K562 (cell line): ENCODE measurements at regions not wholly inside any gene's neighbourhood (a gene's known extent, or its start where the extent isn't known, plus 50 kb on each side); places are given as distances from the start of the nearest gene placed in this dataset.
"Not testable (repeated sequence)": the region's sequence is repeated elsewhere in the genome, so short reads cannot be mapped to it uniquely, and the experiment has no call there.

ENCODE experiments used
- CBX1 ChIP-seq: sonication (generic); IDR thresholded peaks from 2 replicates; pipeline ENCODE4 v1.6.1; 2016; ENCODE audit warnings: antibody characterized with exemption, low read depth, mild to moderate bottlenecking
- CTCF ChIP-seq, 3 experiments: IDR thresholded peaks in 2 of 3; conservative IDR thresholded peaks in 1 of 3; 2 replicates each; pipeline ENCODE4 v1.5.1; 2011 to 2012; ENCODE audit warnings: low read length in 3 of 3, mild to moderate bottlenecking in 3 of 3, control low read depth in 2 of 3, improper control_type of control experiment in 1 of 3, inconsistent platforms in 1 of 3, low read depth in 1 of 3, mixed read lengths in 1 of 3, moderate library complexity in 1 of 3; ENCODE audit not compliant: insufficient read depth in 2 of 3
- DPF2 ChIP-seq: fragments of 450-650 bp; IDR thresholded peaks from 2 replicates; pipeline ENCODE4 v1.6.1; 2016
- HDAC6 ChIP-seq: IDR thresholded peaks from 2 replicates; pipeline ENCODE4 v1.6.1; 2012; ENCODE audit warnings: low read depth, mild to moderate bottlenecking, control low read depth, inconsistent platforms, low read length, moderate library complexity
- ZNF561 ChIP-seq: fragments of 450-650 bp; formaldehyde crosslinking; conservative IDR thresholded peaks from 2 replicates; pipeline ENCODE4 v1.4.0; 2020; ENCODE audit warnings: mild to moderate bottlenecking, moderate library complexity
- ZNF764 ChIP-seq: fragments of 250-450 bp; sonication (Bioruptor Pico); IDR thresholded peaks from 2 replicates; pipeline ENCODE4 v1.4.0; 2020; ENCODE audit warnings: low read depth, mild to moderate bottlenecking, moderate library complexity

GRCh38 chr14:106674093-106674492 lies 1147.7 kb downstream of the TMEM121 start:
- not testable (repeated sequence) for TF ChIP-seq DPF2; ZNF764 (CRISPR knock-in tag); ZNF561 (CRISPR knock-in tag); CTCF (IDR thresholded peaks at IDR 0.05 in 2 of 3, conservative IDR thresholded peaks at IDR 0.05 in 1 of 3; ENCODE audit: insufficient read depth in 2 of 3, low read depth in 1 of 3, low read length in 3 of 3); HDAC6; CBX1
